GM19452 (cell line): ENCODE measurements at regions not wholly inside any gene's neighbourhood (a gene's known extent, or its start where the extent isn't known, plus 50 kb on each side); places are given as distances from the start of the nearest gene placed in this dataset.

Experiments used
- ATAC-seq: cut with Tn5 transposase; IDR thresholded peaks from one replicate; pipeline ENCODE4 v1.9.1; 2021; ENCODE audit not compliant: unreplicated experiment

DNA sequence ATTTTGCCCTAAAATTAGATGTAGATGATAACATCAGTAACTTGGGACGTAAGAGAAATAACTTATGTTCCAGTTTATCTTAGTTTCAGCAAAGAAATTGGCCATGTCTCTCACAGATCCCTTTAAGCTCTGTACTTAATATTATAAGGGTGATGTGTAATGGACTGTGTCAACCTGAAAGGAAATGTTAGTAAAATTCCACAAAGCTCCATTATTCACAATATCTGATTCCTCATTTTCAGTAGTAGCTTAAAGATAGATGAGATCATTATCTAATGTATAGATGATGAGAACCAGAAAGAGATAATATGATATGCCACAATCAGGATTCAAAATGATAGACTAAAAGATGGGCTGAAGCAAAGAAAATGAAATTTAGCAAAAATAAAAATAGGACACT lies 316.8 kb upstream of the CHRM2 start:
- ATAC-seq: no peak

DNA sequence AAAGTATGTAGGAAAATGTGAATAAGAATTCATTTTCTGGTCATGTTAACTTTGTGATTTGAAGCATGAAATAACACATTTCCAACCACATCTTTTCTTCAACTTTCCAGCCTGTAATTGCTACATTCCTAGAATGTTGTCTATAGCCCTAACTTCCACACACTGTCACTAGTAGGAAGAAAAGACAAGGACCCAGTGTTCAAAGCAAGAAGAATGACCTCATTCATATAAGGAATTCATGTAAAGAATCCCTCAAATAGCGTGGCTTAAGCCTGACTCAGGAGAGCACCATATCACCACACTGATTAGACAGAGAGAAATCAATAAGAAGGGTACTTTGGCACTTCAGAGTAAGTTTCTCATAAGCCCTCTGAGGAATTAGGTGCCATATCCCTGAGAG lies 318.7 kb upstream of the CHRM2 start:
- ATAC-seq: no peak

DNA sequence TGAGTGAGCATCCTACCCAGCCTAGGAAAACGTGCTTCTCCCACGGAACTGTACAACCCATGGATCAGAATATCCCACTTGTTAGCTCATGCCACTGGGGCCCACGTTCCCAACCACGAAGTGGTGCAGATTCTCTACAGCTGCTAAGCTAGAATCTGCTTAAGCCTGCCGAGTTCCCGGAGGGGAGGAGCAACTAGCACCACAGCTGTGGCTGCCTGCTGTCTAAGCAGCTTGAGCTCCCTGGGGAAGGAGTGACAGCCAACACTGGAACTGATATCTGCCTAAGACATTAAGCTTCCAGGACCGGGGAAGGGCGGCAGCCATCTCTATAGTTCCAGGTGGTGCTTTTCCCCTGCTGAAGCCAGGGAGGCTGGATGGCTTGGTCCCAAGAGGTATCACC lies 334.7 kb upstream of the CHRM2 start:
- no peak for ATAC-seq

DNA sequence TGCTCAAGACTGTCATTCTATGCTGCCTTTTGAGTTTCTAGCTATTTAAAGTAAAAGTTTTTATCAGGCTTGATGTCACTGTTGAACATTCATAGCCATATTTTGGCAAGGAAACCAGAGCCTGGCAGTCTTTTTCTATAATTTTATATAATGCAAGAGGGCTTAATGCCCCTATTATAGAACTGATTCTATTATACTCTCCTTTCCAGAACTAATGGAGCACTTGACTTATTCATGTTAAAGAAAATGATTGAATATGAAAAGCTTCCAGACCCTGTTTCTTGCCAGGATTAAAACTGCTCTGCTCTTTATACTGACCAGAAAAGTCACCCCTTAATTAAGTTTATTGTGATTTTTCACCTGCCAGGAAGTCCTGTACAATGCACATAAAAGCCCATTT lies 337.6 kb upstream of the CHRM2 start:
- no peak for ATAC-seq

DNA sequence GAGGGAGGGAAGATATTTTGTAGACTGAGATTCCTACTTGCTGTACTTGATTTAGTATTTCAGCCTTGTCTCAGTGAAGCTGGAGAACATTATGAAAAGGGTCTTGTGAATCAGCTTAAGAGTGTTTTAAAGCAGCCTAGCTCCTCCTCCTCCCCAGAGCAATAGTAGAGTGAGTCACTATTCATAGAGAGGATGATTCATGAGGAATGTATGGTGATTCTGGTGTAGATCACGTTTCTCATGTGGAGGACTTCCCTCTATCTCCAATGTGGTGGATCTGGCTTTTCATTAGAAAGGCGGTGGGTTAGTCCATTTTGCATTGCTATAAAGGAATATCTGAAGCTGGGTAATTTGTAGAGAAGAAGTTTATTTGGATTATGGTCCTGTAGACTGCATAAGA lies 340.1 kb upstream of the CHRM2 start:
- no peak for ATAC-seq

DNA sequence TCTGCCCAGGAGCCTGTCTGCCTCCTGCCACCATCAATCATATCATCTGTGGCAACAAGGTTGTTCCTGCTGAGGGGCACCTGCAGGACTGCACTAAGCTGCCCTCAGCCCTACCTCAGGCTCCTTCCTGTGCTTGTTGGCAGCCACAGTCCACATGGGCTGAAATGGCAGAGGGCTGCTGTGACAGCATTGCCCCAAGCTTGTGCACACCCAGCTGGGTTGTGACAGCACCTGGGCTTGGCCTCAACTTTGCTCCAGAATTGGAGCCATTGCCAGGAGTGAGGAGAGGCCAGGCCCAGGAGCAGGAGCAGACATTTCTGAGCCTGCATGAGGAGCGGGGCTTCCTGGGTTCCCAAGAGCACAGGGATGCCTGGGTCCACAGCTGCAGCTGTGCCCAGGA lies 340.9 kb upstream of the CHRM2 start:
- ATAC-seq: no peak

DNA sequence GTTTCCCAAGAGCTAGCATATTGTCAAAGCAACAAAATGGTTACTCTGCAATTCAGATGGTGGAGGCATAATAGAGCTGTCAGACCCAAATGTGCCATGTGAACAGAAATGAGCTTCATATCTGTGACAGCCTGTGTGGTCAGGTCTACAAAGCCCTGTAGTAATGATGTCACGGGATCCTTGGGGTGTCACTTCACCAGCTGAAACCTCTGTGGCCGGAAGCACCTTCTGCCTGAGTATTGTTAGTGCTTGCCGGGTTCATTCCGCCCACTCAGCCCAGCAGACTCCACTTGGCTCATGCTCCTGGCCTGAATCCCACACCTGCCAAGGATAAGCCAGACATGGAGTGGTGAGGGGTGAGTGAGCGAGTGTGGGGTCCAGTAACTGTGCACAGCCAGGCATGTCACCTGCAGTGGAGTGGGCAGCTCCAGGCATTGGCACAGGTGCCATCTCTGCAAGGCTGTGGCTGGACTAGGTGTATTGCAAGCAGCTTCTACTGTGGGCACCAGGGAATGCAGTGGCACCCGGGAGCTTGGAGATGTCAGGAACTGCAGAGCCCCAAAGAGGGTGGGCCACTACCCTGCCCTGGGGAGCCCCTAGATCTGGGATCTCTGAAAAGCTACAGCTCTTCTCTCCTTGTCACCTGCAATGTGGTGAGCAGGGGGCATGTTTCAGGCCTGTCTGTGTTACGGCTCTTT lies 341.9 kb upstream of the CHRM2 start:
- ATAC-seq: no peak

DNA sequence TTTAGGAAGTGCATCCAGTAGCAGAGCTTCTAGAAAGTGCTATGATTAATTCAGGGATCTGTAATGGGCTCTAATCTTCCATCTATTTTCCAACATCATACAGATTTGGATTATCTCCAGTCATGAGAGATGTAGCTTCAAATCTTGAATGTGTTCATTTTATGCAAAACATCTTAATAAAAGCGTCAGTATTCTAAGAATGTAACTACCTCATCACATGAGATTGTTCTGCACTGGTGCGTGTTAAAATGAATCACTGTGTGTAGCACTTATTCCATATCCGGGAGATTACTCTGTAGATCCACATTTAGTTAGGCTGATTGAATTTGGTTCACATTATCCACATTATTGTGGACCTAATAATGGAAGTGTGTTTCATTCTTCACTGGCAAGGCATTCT lies 344.9 kb upstream of the CHRM2 start:
- no peak for ATAC-seq

DNA sequence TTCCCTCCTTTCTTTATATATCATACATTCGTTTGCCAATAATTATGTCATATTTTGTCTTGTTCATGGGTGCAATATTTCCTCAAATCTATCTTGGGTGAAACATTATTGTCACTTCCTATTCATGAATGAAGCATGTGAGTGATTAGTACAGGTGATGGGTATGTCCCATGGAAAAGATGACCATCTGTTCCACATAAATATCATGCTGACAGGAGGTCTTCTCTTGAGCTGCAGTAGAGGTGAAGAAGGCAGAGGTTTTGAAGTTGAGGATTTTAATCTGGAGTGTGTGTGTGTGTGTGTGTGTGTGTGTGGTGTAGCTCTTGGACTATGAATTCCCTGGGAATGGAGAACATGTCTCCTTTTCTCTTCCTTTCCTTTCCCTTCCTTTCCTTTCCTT lies 350.5 kb upstream of the CHRM2 start:
- no peak for ATAC-seq

DNA sequence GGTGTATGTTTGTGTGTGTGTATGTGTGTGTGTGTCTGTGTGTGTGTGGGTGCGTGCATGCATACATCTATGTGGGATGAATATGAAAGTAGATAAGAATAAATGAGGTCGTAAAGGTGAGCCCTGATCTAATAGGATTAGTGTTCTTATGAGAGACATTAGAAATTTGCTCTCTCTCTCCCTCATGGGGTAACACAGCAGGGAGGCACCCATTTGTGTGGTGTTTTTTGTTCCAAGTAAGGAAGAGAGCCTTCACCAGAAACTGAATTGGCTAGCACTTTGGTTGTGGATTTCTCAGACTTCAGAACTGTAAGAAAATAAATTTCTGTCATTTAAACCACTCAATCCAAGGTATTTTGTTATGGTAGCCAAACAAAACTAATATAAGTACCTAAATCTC lies 353.7 kb upstream of the CHRM2 start:
- ATAC-seq: no peak

DNA sequence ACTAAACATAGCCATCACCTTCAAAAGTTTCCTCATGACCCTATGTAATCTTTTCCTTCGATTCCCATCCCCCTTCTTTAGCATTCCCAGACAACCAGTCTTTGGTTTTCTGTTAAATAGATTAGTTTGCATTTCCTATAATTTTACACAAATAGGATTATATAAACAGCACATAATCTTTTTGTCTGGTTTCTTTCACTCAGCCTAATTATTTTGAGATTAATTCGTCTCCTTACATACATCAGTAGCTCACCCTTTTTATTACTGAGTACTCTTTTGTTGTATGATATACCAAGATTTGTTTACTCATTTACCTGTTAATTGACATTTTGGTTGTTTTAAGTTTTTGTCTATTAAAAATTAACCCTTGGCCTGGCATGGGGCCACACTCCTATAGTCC lies 354.7 kb upstream of the CHRM2 start:
- ATAC-seq: no peak

DNA sequence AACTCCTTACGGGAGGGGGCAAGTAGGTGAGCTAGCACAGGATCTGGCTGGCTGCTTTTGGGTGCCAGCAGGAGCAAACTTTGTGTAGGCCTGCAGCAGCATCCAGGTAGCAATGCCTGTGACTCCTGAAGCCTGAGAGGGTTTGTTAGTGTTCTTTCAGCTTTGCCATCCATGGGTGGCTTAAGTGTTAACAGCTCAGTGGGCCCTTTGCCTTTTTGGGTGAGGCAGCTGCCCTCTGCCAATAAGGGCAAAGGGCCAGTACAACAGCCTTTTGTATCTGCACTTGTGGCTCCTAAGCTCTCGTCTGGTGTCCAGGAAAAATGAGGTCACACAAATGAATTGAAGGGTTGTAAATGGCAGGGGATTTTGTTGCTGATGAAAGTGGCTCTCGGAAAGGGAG lies 359.0 kb upstream of the CHRM2 start:
- ATAC-seq: no peak

DNA sequence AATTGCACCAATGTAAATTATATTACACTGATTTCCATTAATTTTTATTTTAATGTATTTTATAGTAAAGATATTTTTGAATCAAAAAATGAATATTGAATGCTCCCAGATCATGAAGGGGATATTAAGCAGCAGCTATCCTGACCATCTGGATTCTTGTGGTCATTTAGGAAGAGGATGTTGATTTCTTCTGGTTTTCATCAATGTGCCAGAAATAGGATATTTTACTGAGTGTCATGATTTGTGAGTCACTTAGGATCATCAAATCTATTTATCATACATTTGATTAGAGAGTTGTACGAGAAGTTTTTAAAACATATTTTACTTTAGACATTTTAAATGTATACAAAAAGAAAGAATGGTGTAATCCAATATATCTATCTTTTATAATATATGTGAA lies 366.3 kb upstream of the CHRM2 start:
- ATAC-seq: no peak

DNA sequence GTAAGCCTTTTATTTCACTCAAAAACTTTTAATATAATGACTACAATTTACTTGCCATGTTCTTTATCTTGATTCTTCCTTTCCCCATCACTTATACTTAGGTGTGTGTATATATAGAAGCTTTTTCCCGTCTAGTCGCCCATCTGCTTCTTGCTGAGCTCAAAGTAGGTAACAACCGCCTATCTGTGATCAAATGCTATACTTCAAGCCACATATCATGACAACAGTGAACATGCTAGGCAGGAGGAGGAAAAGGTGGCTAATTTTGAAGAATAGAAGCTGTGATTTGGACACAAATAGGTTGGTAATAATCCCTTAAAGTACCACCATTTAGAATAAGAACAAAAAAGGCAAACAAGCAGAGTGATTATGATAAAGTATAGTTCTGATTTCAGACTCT lies 367.3 kb upstream of the CHRM2 start:
- ATAC-seq: no peak

DNA sequence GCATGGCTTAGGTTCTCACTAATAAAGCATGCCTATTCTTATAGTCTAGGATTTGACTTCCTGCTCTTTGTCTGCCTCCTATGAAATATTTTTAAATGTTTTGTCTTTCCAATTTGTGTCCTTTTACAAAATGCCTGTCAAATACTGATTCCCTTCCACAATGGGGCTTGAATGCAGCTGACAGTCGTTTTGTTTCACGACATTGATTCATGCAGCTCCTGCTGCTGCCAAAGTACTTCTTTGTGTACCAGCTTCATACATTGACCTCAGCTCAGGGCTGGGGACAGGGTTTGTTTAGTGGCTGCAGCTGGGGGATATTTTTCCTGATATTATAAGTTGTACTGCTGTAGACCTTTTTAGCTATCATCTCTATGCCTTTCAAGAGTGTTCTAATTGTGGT lies 371.9 kb upstream of the CHRM2 start:
- ATAC-seq: no peak

DNA sequence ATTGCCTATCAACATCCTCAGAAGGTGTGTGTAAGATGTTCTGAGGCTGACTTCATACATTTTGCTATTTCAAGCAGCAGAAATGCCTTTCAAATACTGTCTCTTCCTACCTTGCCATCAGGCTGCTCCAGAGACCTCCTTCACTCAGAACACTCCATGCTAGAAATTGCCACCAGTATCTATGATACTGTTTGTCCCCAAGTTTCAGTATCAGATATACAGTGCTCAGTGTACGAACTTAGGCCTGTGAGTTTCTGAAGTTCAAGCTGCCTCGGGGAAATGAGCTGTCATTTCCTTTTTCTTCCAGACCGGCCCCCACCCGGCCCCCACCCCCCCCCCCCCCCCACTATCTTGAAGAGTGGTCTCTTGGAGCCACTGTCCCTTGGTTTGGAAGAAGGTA lies 373.4 kb upstream of the CHRM2 start:
- ATAC-seq: no peak

DNA sequence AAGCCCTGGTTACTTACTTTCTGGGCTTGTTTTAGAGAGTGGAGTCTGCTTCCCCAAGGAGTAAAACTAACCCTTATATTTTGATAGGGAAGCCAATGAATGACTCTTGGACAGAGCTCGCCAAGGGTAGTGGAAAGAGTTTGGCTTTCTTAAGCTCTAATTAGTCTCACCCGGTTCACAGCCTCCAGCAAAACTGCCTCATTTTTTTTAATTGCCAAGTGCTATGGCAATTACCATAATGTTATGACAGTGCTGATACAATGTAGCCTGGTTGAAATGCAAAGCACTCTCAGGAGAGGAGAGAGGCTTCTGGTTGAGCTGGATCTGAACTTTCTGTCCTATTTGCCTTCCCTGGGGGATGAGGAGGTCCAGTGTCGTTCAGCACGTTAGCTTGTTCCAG lies 376.1 kb upstream of the CHRM2 start:
- no peak for ATAC-seq

DNA sequence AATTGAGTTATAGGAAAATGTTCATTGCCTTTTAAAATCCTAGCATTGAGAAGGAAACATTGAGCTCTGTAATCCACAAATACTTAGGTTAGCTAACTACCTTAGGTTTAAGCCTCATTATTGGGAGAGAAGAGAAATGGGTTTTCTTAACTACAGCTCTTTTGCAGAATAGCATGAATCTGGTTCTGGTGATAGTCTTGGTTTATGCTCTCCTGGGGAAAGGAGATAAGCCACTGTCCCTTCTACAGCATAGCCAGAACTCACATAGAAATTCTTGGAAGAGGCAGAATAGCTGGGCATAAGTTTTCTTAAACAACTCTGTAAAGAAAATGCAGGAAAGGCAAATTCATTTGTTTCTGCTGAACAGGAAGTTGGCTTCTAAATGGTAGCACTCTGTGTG lies 378.6 kb upstream of the CHRM2 start:
- no peak for ATAC-seq

DNA sequence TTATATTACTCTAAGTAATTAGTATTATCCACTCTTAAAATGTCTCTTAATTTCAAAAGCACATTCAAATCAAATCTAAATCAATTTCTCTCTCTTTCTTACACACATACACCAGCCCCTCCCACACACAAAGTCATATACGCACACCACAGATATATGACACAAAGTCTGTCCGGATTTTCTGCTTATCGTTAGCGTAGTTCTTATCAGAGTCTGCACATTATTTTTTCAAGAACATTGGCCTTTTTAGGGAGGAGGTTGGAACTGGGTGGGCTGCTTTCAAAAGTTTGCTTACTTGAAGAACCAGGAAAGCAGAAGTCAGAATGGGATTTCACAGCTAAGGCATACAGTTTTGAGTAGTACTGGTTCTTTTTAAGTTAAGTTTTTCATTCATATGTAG lies 387.6 kb upstream of the CHRM2 start:
- no peak for ATAC-seq

DNA sequence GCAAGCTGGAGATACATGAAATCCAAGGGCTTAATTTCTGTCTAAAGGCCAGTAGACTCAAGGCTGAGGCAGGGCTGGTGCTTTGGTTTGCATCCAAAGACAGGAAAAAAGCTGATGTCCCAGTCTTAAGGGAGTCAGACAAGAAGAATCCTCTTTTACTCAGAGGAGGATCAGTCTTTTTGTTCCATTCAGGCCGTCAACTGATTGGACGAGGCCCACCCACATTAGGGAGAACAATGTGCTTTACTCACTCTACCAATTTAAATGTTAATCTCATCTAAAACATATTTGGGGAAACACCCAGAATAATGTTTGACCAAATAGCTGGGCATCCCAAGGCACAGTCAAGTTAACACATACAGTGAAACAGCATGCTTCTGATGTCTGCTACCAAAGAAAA lies 388.5 kb upstream of the CHRM2 start:
- no peak for ATAC-seq

DNA sequence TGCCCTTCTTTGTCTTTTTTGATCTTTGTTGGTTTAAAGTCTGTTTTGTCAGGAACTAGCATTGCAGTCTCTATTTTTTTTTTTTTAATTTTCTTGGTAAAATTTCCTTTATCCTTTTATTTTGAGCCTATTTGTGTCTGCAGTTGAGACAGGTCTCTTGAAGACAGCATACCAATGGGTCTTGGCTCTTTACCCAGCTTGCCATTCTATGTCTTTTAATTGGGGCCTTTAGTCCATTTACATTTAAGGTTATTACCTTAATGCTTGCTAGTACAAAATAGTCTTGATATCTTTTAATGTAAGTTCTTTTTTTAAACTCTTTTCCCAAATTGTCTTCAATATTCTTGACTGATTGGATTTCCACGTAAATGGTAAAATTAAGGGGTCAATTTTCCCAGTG lies 398.3 kb upstream of the CHRM2 start:
- no peak for ATAC-seq

DNA sequence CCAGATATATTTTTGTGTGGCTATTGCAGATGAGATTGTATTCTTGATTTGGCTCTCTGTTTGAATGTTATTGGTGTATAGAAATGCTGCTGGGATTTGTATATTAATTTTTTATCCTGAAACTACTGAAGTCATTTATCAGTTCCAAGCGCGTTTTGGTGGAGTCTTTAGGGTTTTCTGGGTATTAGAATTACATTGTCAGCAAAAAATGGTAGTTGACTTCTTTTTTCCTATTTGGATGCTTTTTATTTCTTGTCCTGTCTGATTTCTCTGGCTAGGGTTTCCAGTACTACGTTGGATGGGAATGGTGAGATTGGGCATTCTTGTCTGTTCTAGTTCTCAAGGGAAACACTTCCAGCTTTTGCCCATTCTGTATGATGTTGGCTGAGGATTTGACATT lies 415.5 kb upstream of the CHRM2 start:
- no peak for ATAC-seq

DNA sequence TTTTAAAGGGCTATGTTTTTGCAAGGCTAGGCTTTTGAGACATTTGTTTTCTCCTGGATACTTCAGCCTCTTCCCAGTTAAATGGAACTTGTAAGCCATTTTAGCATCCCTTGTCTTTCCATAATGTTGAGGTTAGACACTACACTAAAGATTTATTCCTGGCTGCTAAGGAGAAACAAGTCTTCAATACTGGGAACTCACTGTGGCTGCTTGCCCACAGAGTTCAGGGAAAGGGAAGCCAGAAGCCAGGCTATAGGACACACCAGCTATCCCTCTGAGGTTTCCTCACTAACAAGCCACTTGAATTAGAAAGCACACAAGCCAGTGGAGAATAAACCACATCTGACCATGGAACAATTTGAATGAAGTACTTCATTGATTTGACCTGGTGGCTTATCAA lies 421.7 kb upstream of the CHRM2 start:
- no peak for ATAC-seq

DNA sequence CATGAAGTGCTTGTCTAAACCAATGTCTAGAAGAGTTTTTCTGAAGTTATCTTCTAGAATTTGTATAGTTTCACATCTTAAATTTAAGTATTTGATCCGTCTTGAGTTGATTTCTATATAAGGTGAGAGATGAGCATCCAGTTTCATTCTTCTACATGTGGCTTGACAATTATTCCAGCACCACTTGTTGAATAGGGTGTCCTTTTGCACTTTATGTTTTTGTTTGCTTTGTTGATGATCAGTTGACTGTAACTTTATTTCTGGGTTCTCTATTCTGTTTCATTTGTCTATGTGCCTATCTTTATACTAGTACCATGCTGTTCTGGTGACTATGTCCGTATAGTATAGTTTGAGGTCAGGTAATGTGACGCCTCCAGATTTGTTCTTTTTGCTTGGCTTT lies 426.6 kb upstream of the CHRM2 start:
- ATAC-seq: no peak
